HG02759 (cell line): ENCODE measurements at regions not wholly inside any gene's neighbourhood (a gene's known extent, or its start where the extent isn't known, plus 50 kb on each side); places are given as distances from the start of the nearest gene placed in this dataset.
"Not testable (repeated sequence)": the region's sequence is repeated elsewhere in the genome, so short reads cannot be mapped to it uniquely, and the experiment has no call there.

Experiments
- ATAC-seq: cut with Tn5 transposase; IDR thresholded peaks from one replicate; pipeline ENCODE4 v1.9.1; 2021; ENCODE audit warnings: mild to moderate bottlenecking, moderate library complexity; ENCODE audit not compliant: unreplicated experiment

- no peak for ATAC-seq
Measured at GRCh38 chr1:189036628-189037027, 1441.0 kb downstream of the BRINP3 start.

- ATAC-seq: no peak
Measured at GRCh38 chr1:189046127-189046526, 1431.5 kb downstream of the BRINP3 start.

DNA sequence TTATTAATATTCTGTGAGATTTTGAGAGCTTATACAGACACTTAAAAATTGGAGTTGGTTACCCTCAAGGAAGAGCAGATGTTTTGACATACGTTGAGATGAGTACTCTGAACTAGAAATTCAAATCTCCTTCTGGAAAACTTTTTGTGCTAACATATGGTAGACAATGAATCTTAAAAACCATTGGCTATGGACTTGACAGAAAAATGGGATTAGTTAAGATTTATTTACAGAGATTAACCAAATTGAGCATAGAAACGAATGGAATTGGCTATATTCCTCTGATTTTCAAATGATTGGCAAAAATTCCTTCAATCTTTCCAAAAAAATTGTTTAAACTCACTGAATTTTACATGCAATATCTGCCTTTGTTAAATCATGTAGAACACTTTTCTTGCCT, 1392.9 kb downstream of the BRINP3 start:
- ATAC-seq: no peak

DNA sequence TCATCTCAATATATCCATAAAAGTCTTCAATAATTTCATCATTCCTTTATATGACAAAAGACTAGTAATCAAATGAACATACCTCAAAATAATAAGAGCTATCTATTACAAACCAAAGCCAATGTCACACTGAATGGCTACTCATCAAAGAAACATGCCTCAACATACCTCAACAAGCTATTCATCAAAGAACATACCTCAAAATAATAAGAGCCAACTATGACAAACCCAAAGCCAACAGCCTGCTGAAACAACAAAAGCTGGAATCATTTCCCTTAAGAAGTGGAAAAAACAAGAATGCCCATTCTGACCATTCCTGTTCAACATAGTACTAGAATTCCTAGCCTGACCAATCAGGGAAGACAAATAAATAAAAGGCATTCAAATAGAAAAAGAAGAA, 1373.7 kb downstream of the BRINP3 start:
- ATAC-seq: no peak

DNA sequence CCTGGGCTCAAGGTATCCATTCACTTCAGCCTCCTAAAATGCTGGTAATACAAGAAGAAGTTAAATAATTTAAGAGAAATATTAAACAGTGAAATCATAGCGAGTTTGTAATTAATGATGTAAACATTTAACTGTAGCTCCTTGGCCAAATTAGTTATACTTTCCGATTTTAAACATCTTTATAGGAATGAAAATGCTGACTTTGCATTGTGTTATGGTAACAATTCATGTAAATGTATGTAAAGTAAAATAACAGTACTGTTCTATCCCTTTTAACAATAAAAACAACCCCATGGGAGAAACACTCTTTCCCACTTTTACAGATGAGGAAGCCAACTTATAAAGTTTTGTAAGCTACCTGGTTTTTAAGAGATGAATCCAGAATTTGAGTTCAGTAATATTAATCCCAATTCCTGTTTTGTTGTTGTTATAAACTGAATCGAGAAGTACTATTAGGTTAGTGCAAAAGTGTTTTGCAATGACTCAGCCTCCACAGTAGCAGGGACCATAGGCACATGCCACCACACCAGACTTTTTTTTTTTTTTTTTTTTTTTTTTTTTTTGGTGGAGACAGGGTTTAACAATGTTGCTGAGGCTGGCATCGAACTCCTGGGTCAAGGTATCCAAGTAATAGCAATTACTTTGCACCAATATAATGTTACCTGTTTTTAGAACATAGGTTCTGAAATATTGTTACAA, 1360.4 kb downstream of the BRINP3 start:
- no peak for ATAC-seq

DNA sequence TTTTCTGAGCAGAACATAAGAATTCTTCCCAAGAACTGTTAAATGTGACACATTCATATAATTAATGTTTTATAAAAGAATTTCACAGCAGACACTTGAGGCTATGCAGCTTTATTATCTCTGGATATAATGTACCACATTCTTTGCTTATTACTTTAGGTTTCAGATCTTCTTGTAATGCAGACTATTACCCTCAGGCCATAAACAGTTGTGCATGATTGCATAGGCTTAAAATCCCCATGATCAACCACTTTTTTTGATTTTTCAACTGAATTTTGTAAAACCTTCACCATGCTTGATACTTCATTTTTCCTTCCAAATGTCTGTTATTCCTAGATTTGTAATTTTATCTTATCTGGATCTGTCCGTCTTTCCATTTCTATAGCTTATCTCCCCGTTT, 1355.7 kb downstream of the BRINP3 start:
- no peak for ATAC-seq

- no peak for ATAC-seq
Measured at GRCh38 chr1:189125694-189126093, 1352.0 kb downstream of the BRINP3 start.

- ATAC-seq: no peak
Measured at GRCh38 chr1:189131576-189131975, 1346.1 kb downstream of the BRINP3 start.

GRCh38 chr1:189139748-189140147, 1337.9 kb downstream of the BRINP3 start:
- ATAC-seq: not testable (repeated sequence)

DNA sequence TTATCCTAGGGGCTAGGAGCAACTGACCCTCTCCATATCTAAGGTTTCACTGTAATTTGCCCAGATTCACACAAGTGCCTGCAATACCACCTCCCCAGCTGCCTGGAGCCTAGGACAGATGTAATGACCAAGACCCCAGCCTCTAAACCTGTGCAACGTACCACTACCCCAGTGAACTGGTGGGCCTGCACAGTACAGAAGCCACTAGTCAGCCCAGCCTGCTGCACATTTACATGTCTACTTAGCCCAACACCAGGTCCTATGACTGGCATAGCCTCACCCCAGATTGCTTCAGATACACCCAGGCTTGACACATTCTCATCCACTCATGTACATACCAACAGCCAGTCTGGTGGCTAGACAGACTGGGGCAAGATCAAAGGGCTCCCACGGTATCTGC, 1336.6 kb downstream of the BRINP3 start:
- ATAC-seq: no peak

DNA sequence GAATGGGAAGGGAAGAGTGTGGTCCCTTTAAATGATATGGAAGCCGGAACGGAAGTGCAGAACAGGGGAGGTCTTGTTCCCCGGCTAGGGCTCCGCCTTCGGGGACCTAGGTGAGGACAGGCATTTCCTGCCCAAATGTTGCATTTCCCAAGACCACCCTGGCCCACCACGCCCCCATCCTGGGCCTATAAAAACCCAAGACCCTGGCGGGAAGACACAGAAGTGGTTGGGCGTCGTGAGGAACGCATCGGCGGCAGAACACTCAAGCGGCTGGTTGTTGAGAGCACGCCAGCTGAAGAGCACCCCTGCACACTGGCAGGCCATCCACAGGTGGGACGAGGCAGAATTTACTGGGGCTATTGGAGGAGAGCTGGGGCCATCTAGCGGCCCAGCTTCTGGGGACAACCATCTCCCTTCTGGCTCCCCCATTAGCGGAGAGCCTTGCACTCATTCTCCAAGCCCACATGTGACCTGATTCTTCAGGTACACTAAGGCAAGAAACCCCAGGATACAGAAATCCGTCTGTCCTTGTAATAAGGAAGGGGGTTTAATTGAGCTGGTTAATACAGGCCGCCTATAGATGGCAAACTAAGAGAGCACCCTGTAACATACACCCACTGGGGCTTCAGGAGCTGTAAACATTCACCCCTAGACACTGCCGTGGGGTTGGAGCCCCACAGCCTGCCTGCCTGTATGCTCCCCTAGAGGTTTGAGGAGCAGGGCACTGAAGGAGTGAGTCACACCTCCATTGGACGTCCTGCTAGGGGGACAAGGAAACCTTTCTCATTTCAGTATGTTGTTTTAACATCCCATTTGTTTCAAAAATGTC, 1327.9 kb downstream of the BRINP3 start:
- no peak for ATAC-seq

GRCh38 chr1:189150624-189151023, 1327.0 kb downstream of the BRINP3 start:
- no peak for ATAC-seq

GRCh38 chr1:189151361-189151760, 1326.3 kb downstream of the BRINP3 start:
- no peak for ATAC-seq

DNA sequence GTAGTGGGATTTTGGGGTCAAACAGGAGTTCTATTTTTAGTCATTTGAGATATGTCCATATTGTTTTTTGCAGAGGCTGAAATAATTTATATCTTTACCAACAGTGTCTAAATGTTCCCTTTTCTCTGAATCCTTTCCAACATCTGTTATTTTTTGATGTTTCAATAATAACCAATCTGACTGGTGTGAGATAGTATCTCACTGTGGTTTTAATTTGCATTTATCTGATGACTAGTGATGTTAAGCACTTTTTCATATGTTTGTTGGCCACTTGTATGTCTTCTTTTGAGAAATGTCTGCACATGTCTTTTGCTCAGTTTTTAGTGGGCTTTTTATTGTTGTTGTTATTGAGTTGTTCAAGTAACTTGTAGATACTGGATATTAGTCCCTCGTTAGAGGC, 1325.0 kb downstream of the BRINP3 start:
- ATAC-seq: no peak

GRCh38 chr1:189158155-189158554, 1319.5 kb downstream of the BRINP3 start:
- no peak for ATAC-seq

DNA sequence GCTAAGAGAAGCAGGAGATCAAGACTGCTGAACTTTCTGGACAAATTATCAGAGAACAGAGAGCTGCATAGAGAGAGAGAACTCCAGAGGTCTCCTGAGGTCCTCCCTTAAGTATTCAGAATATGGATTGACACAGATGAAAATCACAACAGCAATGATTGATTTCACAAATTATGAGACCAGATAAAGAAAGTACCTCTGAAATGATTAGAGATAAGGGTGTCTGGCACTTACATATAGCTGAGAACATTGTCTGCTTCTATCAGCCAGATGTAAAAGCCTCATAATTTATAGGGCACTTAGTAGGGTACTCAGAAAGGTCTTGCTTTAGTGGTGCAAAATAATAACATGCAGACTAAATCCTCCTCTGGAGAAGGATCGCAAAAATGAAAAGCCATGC, 1301.8 kb downstream of the BRINP3 start:
- ATAC-seq: no peak

DNA sequence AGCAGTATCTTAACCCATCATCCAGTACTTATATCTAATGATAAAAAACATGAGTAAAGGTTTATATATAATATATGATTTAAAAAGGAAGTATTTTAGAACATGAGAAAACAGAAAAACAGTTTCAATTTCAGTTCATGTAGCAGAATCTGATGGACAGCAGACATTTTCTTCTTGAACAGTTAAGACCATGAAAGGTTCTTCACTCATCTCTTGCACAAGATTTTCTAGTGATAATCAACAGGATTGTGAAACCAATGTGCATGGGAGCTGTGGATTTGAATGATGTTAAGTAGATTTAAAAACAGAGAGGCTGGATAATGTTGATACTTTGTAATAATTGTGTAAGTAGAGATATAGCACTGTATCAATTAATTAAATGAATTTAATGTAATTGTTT, 1297.6 kb downstream of the BRINP3 start:
- no peak for ATAC-seq

- ATAC-seq: no peak
Measured at GRCh38 chr1:189185097-189185496, 1292.6 kb downstream of the BRINP3 start.

GRCh38 chr1:189192741-189193520, 1284.7 kb downstream of the BRINP3 start:
- ATAC-seq: no peak

- no peak for ATAC-seq
Measured at GRCh38 chr1:189205863-189206262, 1271.8 kb downstream of the BRINP3 start.

DNA sequence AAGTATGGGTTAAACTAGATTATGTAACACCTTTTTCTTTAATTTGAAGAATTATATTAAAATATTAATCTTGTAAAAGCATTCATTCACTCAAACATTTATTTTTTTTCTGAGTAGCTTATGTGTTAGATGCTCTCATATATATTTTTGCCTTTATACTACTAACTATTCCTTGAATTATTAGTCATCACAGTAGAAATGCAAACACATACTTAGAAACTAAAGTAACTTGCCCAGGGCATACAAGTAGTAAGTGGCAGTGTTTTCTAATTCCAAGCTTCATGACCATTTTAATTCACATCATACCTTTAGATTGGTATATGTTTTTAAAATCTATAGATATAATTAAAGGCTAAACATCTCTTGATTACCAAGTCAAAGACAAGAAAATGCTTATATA, 1271.0 kb downstream of the BRINP3 start:
- ATAC-seq: no peak

DNA sequence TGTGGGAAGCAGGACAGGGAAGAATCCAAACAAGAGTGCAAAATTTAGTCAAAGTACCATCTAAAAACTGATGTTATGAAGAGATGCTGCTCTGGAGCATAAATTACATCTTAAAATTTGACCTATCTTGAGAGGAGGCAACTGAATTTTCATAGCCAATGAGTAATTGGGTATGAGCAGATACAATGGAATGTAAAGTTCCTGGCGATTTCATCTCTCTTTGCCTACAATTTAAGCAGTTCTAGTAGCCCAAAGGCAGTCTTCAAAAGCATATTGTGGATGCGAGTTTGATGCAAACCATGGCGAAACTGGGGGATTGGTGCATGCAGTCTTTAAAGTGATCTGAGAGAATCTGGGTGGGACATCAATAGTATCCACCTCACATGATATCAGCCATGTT, 1265.9 kb downstream of the BRINP3 start:
- ATAC-seq: no peak
